ENCODE measurements at regions not wholly inside any gene's neighbourhood (a gene's known extent, or its start where the extent isn't known, plus 50 kb on each side); places are given as distances from the start of the nearest gene placed in this dataset.

DNA sequence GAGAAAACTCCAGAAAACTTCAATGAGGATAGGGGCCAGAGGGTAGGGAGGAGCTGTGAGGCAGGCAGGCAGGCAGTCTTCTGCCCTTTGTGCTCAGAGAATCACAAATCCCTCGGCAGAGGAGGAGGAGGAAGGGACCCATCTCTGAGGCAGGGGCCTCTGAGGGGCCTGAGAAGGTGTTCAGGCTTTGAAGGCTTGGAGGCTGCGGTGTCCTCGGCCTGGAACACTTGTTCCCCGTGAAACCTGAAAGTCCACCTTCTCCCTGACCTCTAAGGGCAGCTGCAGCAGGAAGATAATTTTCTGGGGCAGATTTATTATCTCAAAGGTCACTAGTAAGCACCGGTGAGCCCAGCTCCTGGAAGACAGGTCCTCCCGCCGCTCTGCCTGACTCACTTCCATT lies 200.3 kb upstream of the BCOR start (continued):
- TF ChIP-seq, protein P1, sequence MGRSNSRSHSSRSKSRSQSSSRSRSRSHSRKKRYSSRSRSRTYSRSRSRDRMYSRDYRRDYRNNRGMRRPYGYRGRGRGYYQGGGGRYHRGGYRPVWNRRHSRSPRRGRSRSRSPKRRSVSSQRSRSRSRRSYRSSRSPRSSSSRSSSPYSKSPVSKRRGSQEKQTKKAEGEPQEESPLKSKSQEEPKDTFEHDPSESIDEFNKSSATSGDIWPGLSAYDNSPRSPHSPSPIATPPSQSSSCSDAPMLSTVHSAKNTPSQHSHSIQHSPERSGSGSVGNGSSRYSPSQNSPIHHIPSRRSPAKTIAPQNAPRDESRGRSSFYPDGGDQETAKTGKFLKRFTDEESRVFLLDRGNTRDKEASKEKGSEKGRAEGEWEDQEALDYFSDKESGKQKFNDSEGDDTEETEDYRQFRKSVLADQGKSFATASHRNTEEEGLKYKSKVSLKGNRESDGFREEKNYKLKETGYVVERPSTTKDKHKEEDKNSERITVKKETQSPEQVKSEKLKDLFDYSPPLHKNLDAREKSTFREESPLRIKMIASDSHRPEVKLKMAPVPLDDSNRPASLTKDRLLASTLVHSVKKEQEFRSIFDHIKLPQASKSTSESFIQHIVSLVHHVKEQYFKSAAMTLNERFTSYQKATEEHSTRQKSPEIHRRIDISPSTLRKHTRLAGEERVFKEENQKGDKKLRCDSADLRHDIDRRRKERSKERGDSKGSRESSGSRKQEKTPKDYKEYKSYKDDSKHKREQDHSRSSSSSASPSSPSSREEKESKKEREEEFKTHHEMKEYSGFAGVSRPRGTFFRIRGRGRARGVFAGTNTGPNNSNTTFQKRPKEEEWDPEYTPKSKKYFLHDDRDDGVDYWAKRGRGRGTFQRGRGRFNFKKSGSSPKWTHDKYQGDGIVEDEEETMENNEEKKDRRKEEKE (IDR thresholded peaks at IDR 0.05), result no peak
- TF ChIP-seq, protein P2, sequence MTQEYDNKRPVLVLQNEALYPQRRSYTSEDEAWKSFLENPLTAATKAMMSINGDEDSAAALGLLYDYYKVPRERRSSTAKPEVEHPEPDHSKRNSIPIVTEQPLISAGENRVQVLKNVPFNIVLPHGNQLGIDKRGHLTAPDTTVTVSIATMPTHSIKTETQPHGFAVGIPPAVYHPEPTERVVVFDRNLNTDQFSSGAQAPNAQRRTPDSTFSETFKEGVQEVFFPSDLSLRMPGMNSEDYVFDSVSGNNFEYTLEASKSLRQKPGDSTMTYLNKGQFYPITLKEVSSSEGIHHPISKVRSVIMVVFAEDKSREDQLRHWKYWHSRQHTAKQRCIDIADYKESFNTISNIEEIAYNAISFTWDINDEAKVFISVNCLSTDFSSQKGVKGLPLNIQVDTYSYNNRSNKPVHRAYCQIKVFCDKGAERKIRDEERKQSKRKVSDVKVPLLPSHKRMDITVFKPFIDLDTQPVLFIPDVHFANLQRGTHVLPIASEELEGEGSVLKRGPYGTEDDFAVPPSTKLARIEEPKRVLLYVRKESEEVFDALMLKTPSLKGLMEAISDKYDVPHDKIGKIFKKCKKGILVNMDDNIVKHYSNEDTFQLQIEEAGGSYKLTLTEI (CRISPR knock-in tag; conservative IDR thresholded peaks at IDR 0.05), result no peak
- TF ChIP-seq, protein P3, sequence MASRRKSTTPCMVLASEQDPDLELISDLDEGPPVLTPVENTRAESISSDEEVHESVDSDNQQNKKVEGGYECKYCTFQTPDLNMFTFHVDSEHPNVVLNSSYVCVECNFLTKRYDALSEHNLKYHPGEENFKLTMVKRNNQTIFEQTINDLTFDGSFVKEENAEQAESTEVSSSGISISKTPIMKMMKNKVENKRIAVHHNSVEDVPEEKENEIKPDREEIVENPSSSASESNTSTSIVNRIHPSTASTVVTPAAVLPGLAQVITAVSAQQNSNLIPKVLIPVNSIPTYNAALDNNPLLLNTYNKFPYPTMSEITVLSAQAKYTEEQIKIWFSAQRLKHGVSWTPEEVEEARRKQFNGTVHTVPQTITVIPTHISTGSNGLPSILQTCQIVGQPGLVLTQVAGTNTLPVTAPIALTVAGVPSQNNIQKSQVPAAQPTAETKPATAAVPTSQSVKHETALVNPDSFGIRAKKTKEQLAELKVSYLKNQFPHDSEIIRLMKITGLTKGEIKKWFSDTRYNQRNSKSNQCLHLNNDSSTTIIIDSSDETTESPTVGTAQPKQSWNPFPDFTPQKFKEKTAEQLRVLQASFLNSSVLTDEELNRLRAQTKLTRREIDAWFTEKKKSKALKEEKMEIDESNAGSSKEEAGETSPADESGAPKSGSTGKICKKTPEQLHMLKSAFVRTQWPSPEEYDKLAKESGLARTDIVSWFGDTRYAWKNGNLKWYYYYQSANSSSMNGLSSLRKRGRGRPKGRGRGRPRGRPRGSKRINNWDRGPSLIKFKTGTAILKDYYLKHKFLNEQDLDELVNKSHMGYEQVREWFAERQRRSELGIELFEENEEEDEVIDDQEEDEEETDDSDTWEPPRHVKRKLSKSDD (CRISPR knock-in tag; IDR thresholded peaks at IDR 0.05; ENCODE audit: low read depth), result no peak
- TF ChIP-seq TARDBP (CRISPR knock-in tag; IDR thresholded peaks at IDR 0.05), result no peak
- no peak for TF ChIP-seq MTF1 (CRISPR knock-in tag; IDR thresholded peaks at IDR 0.05)
- no peak for TF ChIP-seq ZNF121 (CRISPR knock-in tag; IDR thresholded peaks at IDR 0.05)
- no peak for TF ChIP-seq STAT5B (CRISPR knock-in tag; IDR thresholded peaks at IDR 0.05)
- TF ChIP-seq KDM5B (CRISPR knock-in tag; IDR thresholded peaks at IDR 0.05; ENCODE audit: borderline replicate concordance), result no peak

All from HepG2 (cell line).